Activated T-cell treated with anti-CD3 and anti-CD28 coated beads, Interleukin-2, amount 50 U/mL, for 1 hour (primary cell): ENCODE measurements at regions not wholly inside any gene's neighbourhood (a gene's known extent, or its start where the extent isn't known, plus 50 kb on each side); places are given as distances from the start of the nearest gene placed in this dataset.
"Not testable (repeated sequence)": the region's sequence is repeated elsewhere in the genome, so short reads cannot be mapped to it uniquely, and the experiment has no call there.

Experiments
- DNase-seq: peaks from one replicate; pipeline ENCODE4 v3.0.0-alpha.2; 2020

DNA sequence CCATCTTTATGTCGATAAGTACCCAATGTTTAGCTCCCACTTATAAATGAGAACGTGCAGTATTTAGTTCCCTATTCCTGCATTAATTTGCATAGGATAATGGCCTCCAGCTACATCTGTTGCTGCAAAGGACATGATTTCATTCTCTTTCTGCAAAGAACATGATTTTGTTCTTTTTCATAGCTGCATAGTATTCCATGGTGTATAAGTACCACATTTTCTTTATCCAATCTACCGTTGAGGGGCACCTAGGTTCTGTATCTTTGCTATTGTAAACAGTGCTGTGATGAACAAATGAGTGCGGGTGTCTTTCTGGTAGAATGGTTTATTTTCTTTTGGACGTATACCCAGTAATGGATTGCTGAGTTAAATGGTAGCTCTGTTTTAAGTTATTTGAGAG, 63.0 kb downstream of the HLX start:
- DNase-seq, result no peak

GRCh38 chr1:220942914-220943313, 63.7 kb downstream of the HLX start:
- not testable (repeated sequence) for DNase-seq

GRCh38 chr1:220943319-220943996, 64.2 kb downstream of the HLX start:
- DNase-seq, result no peak

DNA sequence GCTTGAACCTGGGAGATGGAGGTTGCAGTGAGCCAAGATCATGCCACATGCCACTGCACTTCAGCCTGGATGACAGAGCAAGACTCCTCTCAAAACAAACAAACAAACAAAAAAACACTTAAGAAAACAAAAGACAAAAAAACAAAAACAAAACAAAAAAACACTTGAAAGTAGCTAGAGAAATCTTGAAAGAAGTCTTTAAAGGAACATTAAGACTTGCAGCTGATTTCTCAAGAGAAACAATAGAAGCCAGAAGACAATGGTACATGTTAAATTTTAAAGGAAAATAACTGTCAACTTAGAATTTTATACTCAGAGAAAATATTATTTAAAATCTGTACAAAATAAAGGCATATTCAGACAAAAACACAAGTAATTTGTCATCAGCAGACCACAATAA, 71.3 kb downstream of the HLX start:
- DNase-seq, result no peak

DNA sequence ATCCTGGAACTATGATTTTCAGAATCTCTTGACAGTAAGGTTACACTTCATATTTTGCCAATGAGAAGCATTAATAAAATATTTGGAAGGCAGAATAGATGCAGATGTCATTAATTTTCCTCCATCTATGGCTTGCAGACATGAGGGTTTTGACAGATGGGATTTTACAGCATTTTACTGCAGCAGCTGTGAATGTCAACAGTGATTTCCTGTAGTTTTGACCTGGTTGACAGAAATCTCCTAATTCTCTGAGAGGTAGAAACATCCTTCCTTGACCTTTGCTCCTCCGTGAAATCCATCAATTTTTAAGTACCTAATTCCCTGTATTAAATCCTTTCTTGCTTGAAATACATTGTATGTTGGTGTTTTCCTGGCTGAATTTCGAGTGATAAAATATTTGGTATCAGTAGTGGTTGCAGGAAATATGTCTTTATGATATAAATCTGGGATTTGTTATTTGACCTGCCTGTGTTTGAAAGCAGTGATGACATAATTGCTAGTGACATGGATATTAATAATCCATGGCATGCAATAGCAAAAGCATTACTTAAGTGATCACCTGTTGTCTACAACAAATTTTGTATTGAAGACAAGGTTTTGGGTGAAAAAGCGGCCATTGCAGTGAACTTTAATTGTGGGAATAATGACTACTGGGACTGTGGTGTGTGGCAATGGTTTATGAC, 73.9 kb downstream of the HLX start:
- DNase-seq, result no peak

DNA sequence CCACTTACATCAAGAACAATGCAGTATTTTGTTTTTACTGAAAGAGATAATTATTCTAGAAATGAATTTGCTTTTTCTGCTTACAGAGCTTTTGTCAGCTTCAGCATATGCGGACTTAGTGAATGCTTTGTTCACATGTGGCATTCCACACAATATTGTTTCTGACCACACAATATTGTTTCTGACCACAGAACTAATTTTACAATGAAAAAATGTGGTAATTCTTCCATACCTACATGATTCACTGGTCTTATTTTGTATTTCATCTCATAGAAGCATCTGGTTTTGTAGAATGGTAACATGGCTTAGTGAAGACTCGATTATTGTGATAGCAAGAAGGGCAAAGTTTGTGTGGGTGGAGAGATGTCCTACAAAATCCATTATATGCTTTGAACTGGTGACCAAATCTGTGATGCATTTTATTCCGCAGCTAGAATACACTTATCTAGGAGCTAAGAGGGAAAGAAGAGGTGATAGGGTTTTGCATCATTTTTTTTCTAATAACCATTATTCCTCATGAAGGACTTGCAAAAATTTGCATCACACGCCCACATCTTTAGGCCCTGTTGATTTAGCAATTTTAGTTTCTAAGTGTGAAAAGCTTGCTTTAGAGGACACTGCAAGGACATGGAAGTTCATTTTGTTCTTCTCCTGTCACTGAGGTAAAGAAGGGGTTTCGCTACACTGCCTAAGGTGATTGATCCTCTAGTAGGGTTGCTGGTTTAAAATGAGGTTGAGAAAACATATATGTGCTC, 75.3 kb downstream of the HLX start:
- no peak for DNase-seq

- no peak for DNase-seq
Measured at GRCh38 chr1:220955116-220955515, 75.9 kb downstream of the HLX start.

DNA sequence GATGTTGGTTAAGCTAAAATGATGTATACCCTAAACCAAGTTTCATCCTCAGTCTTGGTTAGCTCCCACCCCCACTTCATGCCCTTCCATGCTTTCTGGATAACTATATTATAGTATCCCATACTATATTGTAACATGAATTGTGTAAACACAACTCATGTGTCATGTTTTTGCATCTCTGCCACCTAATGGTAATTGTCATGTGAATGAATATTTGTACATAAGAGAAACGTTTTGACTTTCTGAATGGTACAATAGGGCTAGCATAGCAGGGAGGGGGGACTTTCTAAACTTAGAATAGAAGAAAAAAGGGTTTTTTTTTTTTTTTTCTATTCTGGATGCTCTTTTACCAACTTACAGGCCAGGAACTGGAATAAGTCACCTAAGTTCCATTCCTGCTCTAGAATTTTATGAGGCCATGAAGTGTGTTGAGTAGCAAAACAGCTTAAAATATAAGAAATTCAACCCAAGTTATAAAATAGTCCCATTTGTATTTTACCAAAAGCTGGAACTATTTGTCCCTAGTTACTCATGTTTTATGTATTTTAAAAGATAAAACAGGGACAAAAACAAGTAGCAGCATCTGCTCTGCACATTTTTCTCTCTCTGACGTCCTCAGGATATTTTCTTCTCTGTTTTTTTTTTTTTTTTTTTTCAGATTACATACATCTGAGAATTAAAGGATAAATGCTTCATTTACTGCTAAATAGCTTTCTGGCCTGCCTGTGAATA, 77.4 kb downstream of the HLX start:
- DNase-seq, result no peak

- DNase-seq, result no peak
Measured at GRCh38 chr1:220957233-220957605, 78.0 kb downstream of the HLX start.

GRCh38 chr1:220958234-220958633, 79.0 kb downstream of the HLX start:
- DNase-seq, result no peak

- DNase-seq, result no peak
Measured at GRCh38 chr1:220962031-220962751, 82.9 kb downstream of the HLX start.

GRCh38 chr1:220966041-220966440, 86.8 kb downstream of the HLX start:
- no peak for DNase-seq

DNA sequence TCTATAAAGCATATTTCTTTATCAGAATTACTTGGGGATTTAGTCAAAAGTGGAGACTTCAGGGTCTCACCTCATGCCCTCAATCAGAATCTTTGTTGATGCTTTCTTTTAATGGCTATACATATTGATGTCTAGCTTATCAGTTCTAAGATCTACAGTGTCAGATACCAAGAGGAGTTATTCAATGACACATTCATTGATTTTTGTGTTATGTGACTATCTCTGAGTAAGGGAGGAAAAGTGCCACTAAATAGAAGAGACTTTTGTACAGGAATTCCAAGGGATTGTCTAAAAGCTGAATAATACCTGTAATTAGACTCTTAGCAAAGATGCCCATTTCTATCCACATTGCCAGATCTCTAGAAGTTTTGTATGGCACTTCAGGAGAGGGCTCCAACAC, 87.2 kb downstream of the HLX start:
- DNase-seq, result no peak

DNA sequence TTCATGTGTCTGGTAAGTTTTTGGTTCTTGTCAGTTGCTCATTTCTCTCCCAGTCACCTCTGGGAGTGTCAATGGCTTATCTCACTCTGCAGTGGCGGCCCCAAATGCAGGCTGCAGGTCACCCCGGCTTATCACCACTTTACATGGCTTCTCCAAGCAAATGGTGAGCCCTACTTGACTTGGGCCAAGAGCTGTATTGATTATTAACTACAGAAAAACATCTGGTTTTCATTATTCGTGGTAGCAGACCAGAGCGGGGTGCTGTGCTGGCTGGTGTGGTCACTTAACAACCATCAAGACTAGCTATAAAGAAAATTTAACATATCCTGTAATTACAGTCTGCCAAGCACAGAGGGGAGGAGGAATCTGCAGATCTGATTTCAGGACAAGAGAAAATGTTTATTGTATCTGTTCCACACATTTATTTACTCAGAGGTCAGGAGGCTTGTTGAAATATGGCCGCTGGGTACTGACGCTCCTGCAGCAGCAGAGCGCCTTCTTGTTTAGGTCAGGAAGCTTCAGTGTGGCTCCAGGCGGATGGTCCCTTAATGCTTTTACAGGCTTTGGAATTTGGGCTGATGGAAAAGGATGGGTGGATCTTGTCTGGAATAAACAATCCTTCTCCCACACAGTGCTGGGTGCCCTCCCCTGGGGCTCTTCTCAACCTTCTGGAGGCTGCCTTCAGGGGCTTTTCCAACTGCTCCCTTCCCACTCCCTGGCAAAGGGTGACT, 87.8 kb downstream of the HLX start:
- no peak for DNase-seq

GRCh38 chr1:220967911-220968310, 88.7 kb downstream of the HLX start:
- no peak for DNase-seq

DNA sequence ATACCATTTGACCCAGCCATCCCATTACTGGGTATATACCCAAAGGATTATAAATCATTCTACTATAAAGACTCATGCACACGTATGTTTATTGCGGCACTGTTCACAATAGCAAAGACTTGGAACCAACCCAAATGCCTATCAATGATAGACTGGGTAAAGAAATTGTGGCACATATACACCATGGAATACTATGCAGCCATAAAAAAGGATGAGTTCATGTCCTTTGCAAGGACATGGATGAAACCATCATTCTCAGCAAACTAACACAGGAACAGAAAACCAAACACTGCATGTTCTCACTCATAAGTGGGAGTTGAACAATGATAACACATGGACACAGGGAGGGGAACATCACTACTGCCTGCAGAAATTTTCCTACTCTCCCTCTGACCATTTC, 90.0 kb downstream of the HLX start:
- not testable (repeated sequence) for DNase-seq

DNA sequence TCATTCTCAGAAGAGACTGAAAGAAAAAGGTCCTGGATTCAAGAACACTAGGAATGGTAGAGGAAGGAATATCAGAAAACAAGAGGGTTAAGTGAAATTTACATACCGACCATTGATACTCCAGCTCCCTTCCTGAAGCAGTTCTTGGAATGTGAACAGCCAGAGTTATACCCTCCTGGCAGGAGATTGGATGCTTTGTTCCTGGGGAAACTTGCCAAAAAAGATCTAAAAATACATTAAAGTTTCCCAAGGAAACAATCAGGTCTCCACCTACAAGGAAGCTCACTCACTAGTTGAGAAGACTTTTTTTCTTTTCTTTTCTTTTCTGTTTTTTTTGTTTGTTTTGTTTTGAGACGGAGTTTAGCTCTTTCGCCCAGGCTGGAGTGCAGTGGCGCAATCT, 91.1 kb downstream of the HLX start:
- DNase-seq, result no peak

DNA sequence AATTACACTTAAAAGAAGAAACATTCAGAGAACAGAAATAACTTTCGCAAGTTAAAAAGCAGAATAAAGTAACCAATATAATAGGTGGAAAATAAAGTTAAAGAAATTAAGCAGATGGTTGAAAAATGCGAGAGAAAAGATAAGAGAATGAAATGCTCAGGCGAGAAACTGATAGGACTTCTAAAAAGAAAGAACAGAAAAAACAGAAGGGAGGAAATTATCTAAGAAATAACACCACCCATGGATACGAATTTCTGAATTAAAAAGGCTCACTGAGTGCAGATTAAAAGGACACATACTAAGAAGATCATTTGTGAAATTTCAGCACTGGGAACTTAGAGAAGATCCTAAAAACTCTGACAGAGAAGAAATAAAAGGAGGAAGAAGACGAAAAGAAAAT, 92.0 kb downstream of the HLX start:
- DNase-seq, result no peak

DNA sequence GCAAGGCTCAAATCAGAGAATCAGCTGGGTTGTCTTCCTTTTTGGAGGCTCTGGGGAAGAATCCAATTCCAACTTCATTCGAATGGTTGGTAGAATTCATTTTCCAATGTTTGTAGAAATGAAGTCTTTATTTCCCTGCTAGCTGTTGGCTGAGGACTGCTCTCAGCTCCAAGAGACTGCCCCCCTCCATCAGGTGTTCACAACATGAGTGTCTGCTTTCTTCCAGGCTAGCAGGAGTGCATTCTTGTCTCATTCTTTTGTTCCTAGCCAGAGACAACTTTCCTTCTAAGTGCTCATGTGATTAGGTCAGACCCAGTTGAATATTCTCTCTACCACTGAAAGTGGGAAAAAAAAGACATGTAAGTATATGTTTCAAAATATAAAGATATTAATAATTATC, 95.2 kb downstream of the HLX start:
- no peak for DNase-seq

DNA sequence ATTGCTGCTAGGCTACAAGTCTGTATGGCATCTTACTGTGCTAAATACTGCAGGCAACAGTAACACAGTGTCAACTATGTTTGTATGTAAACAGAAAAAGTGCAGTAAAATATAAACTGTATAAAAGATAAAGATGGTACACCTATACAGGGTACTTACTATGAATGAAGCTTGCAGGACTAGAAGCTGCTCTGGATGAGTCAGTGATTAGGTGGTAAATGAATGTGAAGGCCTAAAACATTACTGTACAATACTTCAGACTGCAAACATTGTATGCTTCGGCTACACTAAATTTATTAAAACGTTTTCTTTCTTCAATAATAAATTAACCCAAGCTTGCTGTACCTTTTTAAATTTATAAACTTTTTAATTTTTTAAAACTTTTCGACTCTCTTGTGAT, 97.1 kb downstream of the HLX start:
- DNase-seq, result no peak

- no peak for DNase-seq
Measured at GRCh38 chr1:220979371-220979770, 100.1 kb downstream of the HLX start.

GRCh38 chr1:220982686-220983085, 103.4 kb downstream of the HLX start:
- no peak for DNase-seq
